Panc1 (cell line): ENCODE measurements at regions not wholly inside any gene's neighbourhood (a gene's known extent, or its start where the extent isn't known, plus 50 kb on each side); places are given as distances from the start of the nearest gene placed in this dataset.

ENCODE experiments used
- POLR2AphosphoS5 ChIP-seq: IDR thresholded peaks from 2 replicates; pipeline ENCODE4 v1.6.1; 2012; ENCODE audit warnings: mild to moderate bottlenecking, low read depth, low read length, moderate library complexity
- TF ChIP-seq, protein P1 (sequence below): fragments of 450-650 bp; IDR thresholded peaks from 2 replicates; pipeline ENCODE4 v1.5.1; 2017; ENCODE audit warnings: mild to moderate bottlenecking

DNA sequence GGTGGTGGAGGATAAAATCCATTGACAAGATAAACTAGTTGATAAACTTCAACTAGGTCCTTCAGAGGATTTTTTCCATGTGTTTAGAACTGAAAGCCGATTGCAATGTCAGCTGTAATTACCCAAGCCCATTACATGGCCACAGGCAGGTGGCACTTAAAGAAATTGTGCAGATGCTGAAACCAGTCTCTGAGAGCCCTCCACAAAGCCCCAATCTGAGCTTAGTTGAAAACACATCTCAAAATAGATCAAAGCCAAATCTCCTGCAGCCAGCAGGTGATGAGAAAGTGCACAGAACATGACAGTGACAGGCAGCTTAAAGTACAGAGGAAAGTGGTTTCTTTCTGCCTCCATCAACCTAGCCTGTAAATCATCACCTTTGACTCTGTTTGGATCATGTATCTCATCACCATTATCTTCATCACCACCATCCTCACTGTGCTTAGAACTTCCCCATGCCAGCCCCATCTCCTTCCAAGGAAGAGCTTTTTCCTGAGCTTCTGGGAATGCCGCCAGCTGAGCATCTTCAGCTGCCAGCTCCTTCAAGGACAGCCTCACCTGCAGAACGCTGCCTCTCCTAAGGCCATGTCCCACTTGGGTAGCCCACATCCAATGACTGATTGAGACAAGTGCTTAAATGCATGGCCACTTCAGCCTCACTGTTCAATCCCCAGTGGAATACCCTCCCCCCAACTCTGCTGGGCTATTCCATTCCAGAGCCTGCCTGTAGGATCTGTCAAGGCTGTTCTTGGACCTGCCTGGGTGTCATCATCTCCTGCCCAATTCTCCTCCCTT, 219.5 kb upstream of the TMEM132C start:
- TF ChIP-seq, protein P1, sequence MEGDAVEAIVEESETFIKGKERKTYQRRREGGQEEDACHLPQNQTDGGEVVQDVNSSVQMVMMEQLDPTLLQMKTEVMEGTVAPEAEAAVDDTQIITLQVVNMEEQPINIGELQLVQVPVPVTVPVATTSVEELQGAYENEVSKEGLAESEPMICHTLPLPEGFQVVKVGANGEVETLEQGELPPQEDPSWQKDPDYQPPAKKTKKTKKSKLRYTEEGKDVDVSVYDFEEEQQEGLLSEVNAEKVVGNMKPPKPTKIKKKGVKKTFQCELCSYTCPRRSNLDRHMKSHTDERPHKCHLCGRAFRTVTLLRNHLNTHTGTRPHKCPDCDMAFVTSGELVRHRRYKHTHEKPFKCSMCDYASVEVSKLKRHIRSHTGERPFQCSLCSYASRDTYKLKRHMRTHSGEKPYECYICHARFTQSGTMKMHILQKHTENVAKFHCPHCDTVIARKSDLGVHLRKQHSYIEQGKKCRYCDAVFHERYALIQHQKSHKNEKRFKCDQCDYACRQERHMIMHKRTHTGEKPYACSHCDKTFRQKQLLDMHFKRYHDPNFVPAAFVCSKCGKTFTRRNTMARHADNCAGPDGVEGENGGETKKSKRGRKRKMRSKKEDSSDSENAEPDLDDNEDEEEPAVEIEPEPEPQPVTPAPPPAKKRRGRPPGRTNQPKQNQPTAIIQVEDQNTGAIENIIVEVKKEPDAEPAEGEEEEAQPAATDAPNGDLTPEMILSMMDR = no peak
- TF ChIP-seq POLR2AphosphoS5 = no peak
